Hypothalamus (tissue), 51 donors: ENCODE measurements at regions not wholly inside any gene's neighbourhood (a gene's known extent, or its start where the extent isn't known, plus 50 kb on each side); places are given as distances from the start of the nearest gene placed in this dataset.

Source experiments
- DNase-seq, 51 donors: peaks; one replicate each; lab custom pipeline; 2025; lab: John Stamatoyannopoulos, UW

- DNase-seq = no peak
Observed at GRCh38 chr4:101596781-101597552, 193.6 kb upstream of the BANK1 start.

DNA sequence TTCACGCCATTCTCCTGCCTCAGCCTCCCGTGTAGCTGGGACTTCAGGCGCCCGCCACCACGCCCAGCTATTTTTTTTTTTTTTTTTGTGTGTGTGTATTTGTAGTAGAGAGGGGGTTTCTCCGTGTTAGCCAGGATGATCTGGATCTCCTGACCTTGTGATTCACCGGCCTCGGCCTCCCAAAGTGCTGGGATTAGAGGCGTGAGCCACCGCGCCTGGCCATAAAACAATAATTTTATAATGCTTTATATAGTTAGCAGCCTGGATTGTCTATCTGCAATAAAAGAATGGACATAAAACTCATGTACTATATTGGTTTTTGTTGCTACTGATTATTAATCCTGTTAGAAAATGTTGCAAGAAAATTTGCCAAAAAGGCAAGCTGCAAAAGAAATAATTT is 195.9 kb upstream of the BANK1 start:
- no peak for DNase-seq

DNA sequence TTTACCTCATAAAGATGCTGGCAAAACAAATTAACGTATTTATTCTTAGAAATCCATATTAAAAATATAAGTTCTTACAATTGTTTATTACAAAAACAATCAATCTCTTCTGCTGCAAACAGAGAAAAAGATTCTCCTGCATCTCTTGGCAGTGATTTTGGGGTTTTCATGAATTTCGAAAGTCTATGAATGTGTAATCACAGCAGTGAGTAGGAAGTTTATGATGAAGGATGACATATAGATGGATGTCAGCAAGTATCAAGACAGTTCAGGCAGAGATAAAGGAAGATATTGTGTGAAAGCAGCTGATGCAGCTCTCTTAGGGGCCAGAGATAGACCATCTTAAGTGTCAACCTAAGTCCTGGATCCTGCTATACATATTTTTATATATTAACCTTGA is 196.9 kb upstream of the BANK1 start:
- no peak for DNase-seq

- DNase-seq = no peak
Observed at GRCh38 chr4:101584306-101584705, 206.2 kb upstream of the BANK1 start.

DNA sequence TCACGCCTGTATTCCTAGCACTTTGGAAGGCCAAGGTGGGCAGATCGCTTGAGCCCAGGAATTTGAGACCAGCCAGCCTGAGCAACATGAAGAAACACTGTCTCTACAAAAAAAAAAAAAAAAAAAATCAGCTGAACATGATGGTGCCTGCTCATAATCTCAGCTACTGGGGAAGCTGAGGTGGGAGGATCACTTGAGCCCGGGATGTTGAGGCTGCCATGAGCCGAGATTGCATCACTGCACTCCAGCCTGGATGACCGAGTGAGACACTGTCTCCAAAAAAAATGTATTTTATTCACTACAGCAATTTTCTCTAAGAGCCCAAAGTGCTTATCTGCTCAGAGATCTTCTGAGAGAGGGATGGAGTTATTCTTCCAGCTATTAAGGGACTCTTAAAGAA is 215.8 kb upstream of the PPP3CA start:
- DNase-seq = peak in 1 of 51 donors; percentile 0

DNA sequence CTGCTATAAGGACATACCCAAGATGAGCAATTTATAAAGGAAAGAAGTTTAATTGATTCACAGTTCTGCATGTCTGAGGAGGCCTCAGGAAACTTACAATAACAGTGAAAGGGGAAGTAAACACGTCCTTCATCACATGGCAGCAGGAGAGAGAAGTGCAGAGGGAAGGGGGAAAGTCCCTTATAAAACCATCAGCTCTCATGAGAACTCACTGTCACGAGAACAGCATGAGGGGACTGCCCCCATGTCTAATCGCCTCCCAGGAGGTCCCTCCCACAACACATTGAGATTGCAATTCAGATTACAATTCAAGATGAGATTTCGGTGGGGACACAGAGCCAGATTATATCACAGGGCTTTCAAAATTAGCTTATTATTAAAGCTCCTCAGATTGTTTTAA is 209.5 kb upstream of the PPP3CA start:
- no peak for DNase-seq

DNA sequence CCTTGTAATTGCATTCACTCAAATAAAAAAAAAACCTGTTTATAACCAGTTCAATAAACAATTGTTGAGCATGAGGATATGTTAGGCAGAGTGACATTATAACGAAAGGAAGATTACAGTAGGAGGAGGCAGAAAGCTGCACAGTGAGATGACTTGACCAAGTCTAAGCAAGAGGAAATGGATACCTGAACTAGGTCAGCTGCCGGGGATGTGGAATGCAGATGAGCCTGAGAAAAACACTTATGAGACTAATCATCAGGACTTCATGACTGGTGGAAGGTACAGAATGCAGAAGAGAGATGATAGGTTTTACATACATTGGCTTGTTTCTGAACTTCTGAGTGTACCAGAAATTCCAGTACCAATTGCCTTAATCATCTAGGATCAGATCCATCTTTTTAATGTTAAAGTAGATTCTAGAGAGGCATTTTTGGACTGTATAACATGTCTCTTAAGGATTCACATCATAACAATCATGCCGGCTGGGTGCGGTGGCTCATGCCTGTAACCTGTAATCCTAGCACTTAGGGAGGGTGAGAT is 208.1 kb upstream of the PPP3CA start:
- DNase-seq = no peak

- DNase-seq = no peak
Observed at GRCh38 chr4:101540336-101540735, 193.0 kb upstream of the PPP3CA start.

DNA sequence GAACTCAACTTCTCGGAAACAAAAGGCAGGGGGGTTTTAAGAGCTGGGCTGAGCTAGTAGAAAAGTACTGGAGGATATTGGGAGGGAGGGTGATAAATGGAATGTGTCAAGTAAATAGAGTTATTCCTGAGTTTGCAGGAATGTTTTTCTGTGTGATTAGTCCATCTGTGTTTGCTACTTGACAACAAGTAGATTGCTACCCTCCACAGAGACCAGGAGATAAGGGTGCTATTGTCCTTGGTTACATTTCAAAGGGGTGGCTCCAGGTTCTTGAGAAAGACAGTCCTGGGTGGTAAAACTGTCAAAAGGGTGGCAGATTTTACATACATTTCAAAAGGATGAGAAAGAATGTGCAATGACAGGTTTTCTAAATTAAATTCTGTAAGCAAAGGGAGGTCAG is 181.2 kb upstream of the PPP3CA start:
- no peak for DNase-seq

DNA sequence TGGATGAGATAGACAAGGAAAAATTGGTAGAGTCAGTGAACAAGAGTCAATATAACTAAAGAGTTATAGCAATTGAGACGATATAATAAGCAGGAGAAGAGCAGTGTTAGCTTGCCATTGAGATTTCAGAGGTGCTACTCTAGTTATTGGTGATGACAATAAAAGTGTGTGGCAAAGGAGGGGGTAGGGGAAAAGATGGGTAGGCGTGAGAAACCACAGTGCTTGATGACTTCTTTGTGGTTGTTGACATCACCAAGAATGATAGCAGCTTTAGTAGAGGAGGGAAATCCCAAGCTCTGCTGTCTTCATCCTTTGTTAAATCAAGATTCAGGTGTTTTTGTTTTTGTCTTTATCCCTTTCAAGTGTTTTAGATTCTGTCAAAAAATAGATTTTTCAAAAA is 179.9 kb upstream of the PPP3CA start:
- no peak for DNase-seq

DNA sequence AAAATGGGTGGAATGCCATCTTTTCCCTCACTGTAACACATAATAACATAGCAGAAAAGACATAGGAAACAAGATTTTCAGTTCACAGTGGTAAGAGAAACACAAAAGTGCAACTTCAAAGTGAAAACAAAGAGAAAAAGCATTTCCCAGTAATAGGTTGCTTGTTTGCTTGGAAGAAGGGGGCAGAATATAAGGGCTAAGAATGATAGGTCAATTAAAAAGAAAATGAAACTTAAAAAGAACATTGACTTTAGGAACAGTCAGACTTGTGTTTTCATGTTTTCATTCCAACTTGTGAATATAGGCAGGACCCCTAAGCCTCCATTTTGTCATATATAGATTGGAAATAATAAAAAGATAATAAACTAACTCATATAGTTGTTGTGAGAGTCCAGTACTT is 168.2 kb upstream of the PPP3CA start:
- no peak for DNase-seq

GRCh38 chr4:101515099-101515498 is 167.8 kb upstream of the PPP3CA start:
- no peak for DNase-seq

DNA sequence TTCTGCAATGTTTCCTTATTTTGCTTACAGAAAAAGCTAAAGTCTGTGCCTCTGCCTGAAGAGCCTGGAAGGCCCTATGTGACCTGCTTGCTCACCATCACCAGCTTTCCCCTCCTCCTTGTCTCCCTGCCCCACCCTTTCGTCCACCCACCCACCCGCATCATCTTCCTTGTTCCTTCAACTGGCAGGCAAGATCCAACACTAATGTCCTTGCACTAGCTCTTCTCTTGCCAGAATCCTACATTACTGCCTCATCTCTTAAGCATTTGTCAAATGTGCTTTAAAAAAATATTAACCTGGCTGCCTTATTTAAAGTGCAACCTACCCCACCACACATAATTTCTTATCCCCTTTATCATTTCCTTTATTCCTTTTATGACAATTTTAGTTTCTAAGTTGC is 165.1 kb upstream of the PPP3CA start:
- no peak for DNase-seq

DNA sequence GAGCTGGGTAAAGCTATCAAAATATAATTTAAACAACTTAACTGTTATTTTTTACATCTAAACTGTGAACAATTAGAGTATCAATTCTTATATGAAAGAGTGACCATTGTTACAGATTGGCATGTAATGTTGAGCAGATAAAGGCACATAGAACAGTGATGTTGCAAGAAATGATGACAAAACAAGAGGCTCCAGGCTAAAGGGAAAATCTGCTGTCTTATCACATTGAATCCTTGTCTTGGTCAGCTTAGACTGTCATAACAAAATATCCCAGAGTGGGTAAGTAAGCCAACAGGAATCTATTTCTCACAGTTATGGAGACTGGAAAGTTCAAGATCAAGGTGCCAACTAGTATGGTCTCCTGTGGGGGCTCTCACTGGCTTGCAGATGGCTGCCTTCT is 154.1 kb upstream of the PPP3CA start:
- DNase-seq = no peak

DNA sequence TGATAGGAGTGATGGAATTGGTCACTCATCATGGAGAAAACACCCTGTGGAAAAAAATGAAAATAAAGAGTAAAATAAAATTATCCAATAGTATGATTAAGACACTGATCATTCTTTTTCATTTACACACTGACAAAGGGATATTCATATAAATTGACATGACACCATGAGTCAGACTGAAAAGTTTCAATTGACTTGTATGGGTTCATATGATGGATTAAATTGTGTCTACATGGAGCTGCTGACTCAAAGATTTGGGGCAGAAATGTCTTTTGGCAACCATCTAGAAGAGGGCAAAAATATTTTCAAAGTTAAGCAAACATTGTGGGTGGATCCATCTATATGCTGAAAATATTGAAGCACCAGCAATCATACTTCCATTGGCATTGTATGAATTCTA is 153.4 kb upstream of the PPP3CA start:
- no peak for DNase-seq

- no peak for DNase-seq
Observed at GRCh38 chr4:101475246-101475645, 127.9 kb upstream of the PPP3CA start.

- DNase-seq = no peak
Observed at GRCh38 chr4:101471201-101471600, 123.9 kb upstream of the PPP3CA start.

DNA sequence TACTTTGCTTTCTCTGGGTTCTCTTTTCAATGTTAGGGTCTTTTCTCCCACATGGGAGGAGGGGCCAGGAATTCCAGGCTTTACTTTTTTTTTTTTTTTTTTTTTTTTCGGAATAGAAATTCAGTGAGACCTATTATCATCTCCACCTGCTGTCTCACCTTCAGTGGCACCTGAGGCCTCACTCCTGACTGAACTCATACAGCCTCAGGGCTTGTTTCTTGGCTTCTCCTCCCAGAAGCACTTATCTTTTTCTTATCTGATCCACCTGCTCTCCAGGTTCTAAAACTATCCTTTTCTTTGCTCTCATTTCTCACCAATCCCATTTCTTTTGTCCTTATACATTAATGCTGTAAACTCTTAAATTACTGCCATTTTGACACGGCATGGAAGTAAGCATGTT is 117.3 kb upstream of the PPP3CA start:
- DNase-seq = no peak

DNA sequence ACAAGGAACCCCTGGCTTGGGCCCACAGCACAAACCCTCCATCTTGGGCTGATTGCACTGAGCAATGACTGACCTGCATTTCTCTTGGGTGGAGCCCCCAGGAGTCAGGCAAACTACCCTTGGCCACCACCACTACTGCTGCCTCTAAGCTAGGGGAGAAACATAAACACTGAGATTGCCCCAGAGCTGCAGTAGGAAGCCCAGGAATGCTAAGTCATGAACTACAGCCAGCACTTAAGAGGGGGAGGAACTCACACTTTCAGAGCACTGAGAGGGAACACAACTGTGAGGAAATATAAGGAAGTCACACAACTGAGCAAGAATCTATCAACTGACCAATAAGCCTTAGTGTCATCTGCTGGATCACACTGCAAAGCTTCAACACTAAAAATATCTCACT is 111.6 kb upstream of the PPP3CA start:
- no peak for DNase-seq

GRCh38 chr4:101458473-101458872 is 111.1 kb upstream of the PPP3CA start:
- no peak for DNase-seq

GRCh38 chr4:101451086-101451485 is 103.8 kb upstream of the PPP3CA start:
- DNase-seq = no peak

- no peak for DNase-seq
Observed at GRCh38 chr4:101441446-101441845, 94.1 kb upstream of the PPP3CA start.

DNA sequence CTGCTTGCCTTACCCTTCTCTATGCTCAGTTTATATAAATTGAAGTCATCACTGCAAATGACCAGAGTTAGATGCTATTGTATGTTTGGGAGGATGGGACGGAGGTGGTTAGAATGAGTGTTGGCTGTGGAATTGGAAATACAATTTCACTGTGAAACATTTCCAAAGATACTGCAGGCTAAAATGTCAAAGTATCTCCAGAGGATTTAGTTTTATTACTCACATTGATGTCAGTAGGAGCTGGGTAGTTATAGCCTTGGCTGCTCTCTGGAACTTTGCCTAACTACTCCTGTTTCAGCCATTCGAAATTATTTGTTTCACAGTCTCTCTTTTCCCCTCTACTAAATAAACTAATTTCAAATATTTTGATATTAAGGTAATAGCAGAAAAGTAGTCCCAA is 92.6 kb upstream of the PPP3CA start:
- no peak for DNase-seq
